ENCODE measurements at regions not wholly inside any gene's neighbourhood (a gene's known extent, or its start where the extent isn't known, plus 50 kb on each side); places are given as distances from the start of the nearest gene placed in this dataset.

DNA sequence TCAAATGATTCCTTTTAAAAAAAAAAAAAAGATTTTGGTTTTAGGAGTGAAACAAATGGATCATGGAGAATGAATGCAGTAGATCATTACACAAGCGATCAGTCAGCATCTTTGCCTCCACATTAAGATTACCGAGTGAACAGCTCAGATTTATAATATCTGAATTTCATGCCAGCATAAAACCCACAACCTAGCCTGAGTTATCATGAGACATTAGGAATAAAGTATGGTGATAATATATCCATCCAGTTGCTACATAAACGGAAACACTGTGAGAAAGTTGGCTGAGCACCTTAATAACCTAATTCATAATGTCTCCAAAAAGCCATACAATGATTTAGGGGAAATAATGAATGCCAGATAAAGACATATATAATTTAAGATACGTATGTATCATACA, 553.1 kb upstream of the TUSC1 start:
- TF ChIP-seq, protein P1, sequence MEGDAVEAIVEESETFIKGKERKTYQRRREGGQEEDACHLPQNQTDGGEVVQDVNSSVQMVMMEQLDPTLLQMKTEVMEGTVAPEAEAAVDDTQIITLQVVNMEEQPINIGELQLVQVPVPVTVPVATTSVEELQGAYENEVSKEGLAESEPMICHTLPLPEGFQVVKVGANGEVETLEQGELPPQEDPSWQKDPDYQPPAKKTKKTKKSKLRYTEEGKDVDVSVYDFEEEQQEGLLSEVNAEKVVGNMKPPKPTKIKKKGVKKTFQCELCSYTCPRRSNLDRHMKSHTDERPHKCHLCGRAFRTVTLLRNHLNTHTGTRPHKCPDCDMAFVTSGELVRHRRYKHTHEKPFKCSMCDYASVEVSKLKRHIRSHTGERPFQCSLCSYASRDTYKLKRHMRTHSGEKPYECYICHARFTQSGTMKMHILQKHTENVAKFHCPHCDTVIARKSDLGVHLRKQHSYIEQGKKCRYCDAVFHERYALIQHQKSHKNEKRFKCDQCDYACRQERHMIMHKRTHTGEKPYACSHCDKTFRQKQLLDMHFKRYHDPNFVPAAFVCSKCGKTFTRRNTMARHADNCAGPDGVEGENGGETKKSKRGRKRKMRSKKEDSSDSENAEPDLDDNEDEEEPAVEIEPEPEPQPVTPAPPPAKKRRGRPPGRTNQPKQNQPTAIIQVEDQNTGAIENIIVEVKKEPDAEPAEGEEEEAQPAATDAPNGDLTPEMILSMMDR (IDR thresholded peaks at IDR 0.05), result no peak
- Mint-ChIP-seq H3K27me3 (ENCODE audit: low read depth in 2 of 2) (no peaks in the 10 kb centered on the region), H3K9me3 (peaks cover 8 to 11% of the 10 kb centered on the region in 2 donors), H3K36me3 (no peaks in the 10 kb centered on the region), H3K4me3 (no peak overlapping the region), H3K27ac (no peak overlapping the region), H3K4me1 (no peaks in the 10 kb centered on the region)
- H3K4me3 ChIP-seq (ENCODE audit: low read length), result no peak overlapping the region
- intact Hi-C loops (cut with micrococcal nuclease), result no loop called here
- H3K36me3 ChIP-seq (ENCODE audit: control insufficient read depth, insufficient read depth, low read length), result no peaks in the 10 kb centered on the region
- DNase-seq (no peak), ATAC-seq (no peak)
- no peaks in the 10 kb centered on the region for H3K27me3 ChIP-seq (ENCODE audit: control insufficient read depth, insufficient read depth, low read length)
- H3K9me3 ChIP-seq (ENCODE audit: control insufficient read depth, insufficient read depth, low read length), result no peaks in the 10 kb centered on the region
- WGBS (ENCODE audit: insufficient coverage), result 100% methylated on average over 2 of the region's 4 CpGs
- no peaks in the 10 kb centered on the region for H3K4me1 ChIP-seq (ENCODE audit: control insufficient read depth, insufficient read depth, low read length)
- H3K27ac ChIP-seq (ENCODE audit: low read length), result no peak overlapping the region

DNA sequence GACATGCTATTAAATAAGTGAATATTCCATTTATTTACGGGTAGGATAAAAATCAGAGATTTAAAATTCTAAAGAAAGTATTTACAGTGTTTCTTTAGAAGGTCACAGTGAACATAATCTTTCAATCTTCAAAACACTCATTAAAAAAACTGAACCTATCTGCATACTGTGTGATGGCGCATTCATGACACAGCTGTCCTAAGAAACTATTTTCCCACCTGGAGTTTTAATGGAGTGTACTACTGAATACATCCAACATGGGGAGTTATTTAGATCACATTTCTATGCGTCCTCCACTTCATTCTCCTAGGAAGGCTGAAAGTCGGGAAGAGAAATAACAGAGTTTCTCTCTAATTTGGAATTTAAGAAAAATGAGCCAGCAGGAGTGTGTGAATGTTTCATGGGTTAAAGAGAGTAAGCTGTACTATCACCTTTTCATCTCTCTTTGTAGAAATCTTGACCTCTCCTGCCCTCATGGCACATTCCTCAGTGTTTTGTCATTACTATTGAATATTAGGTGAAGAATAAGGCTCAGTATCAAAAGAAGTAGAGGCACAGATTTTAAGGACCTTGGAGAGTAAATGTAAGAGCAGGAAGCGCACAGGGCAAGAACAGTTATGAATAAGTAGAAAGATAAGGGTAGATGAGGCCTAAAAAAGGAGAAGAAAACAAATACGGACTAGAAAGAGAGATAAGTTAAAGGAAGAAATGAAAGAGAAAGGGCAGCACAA, 551.2 kb upstream of the TUSC1 start:
- Mint-ChIP-seq H3K36me3 (no peaks in the 10 kb centered on the region), H3K4me3 (no peak overlapping the region), H3K4me1 (no peaks in the 10 kb centered on the region), H3K9me3 (peaks cover 8 to 14% of the 10 kb centered on the region in 2 donors), H3K27me3 (ENCODE audit: low read depth in 2 of 2) (no peaks in the 10 kb centered on the region), H3K27ac (no peak overlapping the region)
- H3K36me3 ChIP-seq (ENCODE audit: control insufficient read depth, insufficient read depth, low read length), result no peaks in the 10 kb centered on the region
- intact Hi-C loops (cut with micrococcal nuclease), result no loop called here
- no peaks in the 10 kb centered on the region for H3K4me1 ChIP-seq (ENCODE audit: control insufficient read depth, insufficient read depth, low read length)
- H3K4me3 ChIP-seq (ENCODE audit: low read length), result no peak overlapping the region
- ATAC-seq (no peak), DNase-seq (no peak)
- 82% methylated on average over 3 of the region's 6 CpGs for WGBS (ENCODE audit: insufficient coverage)
- TF ChIP-seq, protein P1 (IDR thresholded peaks at IDR 0.05), result no peak
- H3K9me3 ChIP-seq (ENCODE audit: control insufficient read depth, insufficient read depth, low read length), result no peaks in the 10 kb centered on the region
- H3K27ac ChIP-seq (ENCODE audit: low read length), result no peak overlapping the region
- no peaks in the 10 kb centered on the region for H3K27me3 ChIP-seq (ENCODE audit: control insufficient read depth, insufficient read depth, low read length)

DNA sequence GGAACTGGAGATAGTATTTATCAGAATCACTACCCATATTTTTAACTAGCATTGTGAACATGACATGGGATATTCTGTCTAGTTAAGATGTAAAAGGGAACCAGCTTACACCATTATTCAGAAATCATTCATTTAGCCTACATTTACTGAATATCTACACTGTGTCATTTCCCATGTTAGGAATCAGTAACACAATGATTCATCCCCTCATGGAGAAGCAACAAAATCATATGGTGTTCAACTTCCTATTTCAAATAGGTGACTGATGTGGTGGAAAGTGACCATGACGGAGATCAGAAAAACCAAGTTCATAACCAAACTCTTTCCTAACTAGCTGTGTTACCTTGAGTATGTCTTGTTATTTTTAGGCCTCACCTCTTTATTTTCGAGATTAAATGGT, 550.0 kb upstream of the TUSC1 start:
- H3K27me3 ChIP-seq (ENCODE audit: control insufficient read depth, insufficient read depth, low read length), result no peaks in the 10 kb centered on the region
- no peaks in the 10 kb centered on the region for H3K4me1 Mint-ChIP-seq
- H3K27ac ChIP-seq (ENCODE audit: low read length), result no peak overlapping the region
- TF ChIP-seq, protein P1 (IDR thresholded peaks at IDR 0.05), result no peak
- H3K27ac Mint-ChIP-seq, result no peak overlapping the region
- WGBS (ENCODE audit: insufficient coverage), result no CpG with 5 or more reads among the region's 2 CpGs
- no peaks in the 10 kb centered on the region for H3K36me3 ChIP-seq (ENCODE audit: control insufficient read depth, insufficient read depth, low read length)
- H3K4me1 ChIP-seq (ENCODE audit: control insufficient read depth, insufficient read depth, low read length), result no peaks in the 10 kb centered on the region
- no peaks in the 10 kb centered on the region for H3K9me3 ChIP-seq (ENCODE audit: control insufficient read depth, insufficient read depth, low read length)
- H3K27me3 Mint-ChIP-seq (ENCODE audit: low read depth in 2 of 2), result no peaks in the 10 kb centered on the region
- H3K4me3 ChIP-seq (ENCODE audit: low read length), result no peak overlapping the region
- no peak overlapping the region for H3K4me3 Mint-ChIP-seq
- H3K9me3 Mint-ChIP-seq, result peaks cover 7 to 10% of the 10 kb centered on the region in 2 donors
- intact Hi-C loops (cut with micrococcal nuclease), result no loop called here
- ATAC-seq, result no peak
- no peaks in the 10 kb centered on the region for H3K36me3 Mint-ChIP-seq
- DNase-seq, result no peak

DNA sequence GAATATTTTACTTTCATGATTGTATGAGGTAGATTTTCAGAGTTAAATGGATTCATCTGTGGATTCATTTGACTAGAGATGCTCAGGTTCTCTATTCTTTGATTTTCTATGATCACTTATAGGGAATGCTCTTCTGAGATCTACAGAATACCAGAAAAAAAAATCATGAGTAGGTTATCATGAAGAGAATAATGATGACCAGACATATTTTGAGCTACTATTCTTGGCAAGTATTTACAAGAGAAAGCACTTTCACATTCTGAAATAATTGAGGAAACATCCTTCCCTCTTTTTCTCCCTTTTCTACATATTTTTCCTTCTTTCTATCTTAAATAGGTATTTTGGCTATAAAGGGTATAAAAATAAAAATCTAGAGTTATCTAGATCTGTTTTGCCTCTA, 543.0 kb upstream of the TUSC1 start:
- no peak overlapping the region for H3K27ac ChIP-seq (ENCODE audit: low read length)
- no peak for DNase-seq
- H3K27me3 ChIP-seq (ENCODE audit: control insufficient read depth, insufficient read depth, low read length), result no peaks in the 10 kb centered on the region
- no peak overlapping the region for H3K4me3 ChIP-seq (ENCODE audit: low read length)
- TF ChIP-seq, protein P1 (IDR thresholded peaks at IDR 0.05), result no peak
- no peak for ATAC-seq
- peaks cover 16% of the 10 kb centered on the region for H3K36me3 Mint-ChIP-seq
- H3K9me3 ChIP-seq (ENCODE audit: control insufficient read depth, insufficient read depth, low read length), result peaks cover 4% of the 10 kb centered on the region
- H3K4me1 ChIP-seq (ENCODE audit: control insufficient read depth, insufficient read depth, low read length), result no peaks in the 10 kb centered on the region
- H3K27me3 Mint-ChIP-seq (ENCODE audit: low read depth in 2 of 2), result no peaks in the 10 kb centered on the region
- H3K9me3 Mint-ChIP-seq, result peaks cover 18 to 26% of the 10 kb centered on the region in 2 donors
- no peak overlapping the region for H3K4me3 Mint-ChIP-seq
- intact Hi-C loops (cut with micrococcal nuclease), result no loop called here
- H3K4me1 Mint-ChIP-seq, result no peaks in the 10 kb centered on the region
- H3K27ac Mint-ChIP-seq, result no peak overlapping the region
- H3K36me3 ChIP-seq (ENCODE audit: control insufficient read depth, insufficient read depth, low read length), result no peaks in the 10 kb centered on the region

Data from natural killer cell (primary cell).